Smooth muscle cell (in vitro differentiated cells): ENCODE measurements at regions not wholly inside any gene's neighbourhood (a gene's known extent, or its start where the extent isn't known, plus 50 kb on each side); places are given as distances from the start of the nearest gene placed in this dataset.
"Not testable (repeated sequence)": the region's sequence is repeated elsewhere in the genome, so short reads cannot be mapped to it uniquely, and the experiment has no call there.

Experiments used
- DNase-seq: peaks from one replicate; lab custom pipeline; 2025; ENCODE audit not compliant: unreplicated experiment; lab: John Stamatoyannopoulos, UW
- H2AFZ ChIP-seq: fragments of 200-600 bp; sonication (generic); 2 replicates; pipeline ENCODE4 v1.6.0; 2016; ENCODE audit warnings: antibody characterized with exemption, low read depth, mild to moderate bottlenecking
- H3F3A ChIP-seq: fragments of 200-600 bp; sonication (generic); 2 replicates; pipeline ENCODE4 v1.6.0; 2017; ENCODE audit warnings: antibody characterized with exemption, low read depth
- H3K27ac ChIP-seq: fragments of 200-600 bp; sonication (generic); 2 replicates; pipeline ENCODE4 v1.5.1; 2016; ENCODE audit warnings: low read depth, mild to moderate bottlenecking
- H3K27me3 ChIP-seq: fragments of 200-600 bp; sonication (generic); 2 replicates; pipeline ENCODE4 v1.6.1; 2016; ENCODE audit warnings: low read depth, mild to moderate bottlenecking
- H3K36me3 ChIP-seq: fragments of 200-600 bp; sonication (generic); 2 replicates; pipeline ENCODE4 v1.5.1; 2016; ENCODE audit warnings: low read depth
- H3K4me1 ChIP-seq: fragments of 200-600 bp; sonication (generic); 2 replicates; pipeline ENCODE4 v1.5.1; 2016; ENCODE audit warnings: low read depth
- H3K4me2 ChIP-seq: fragments of 200-600 bp; sonication (generic); 2 replicates; pipeline ENCODE4 v1.6.0; 2016; ENCODE audit warnings: mild to moderate bottlenecking
- H3K4me3 ChIP-seq: fragments of 200-600 bp; sonication (generic); 2 replicates; pipeline ENCODE4 v1.5.1; 2016; ENCODE audit warnings: mild to moderate bottlenecking
- H3K79me2 ChIP-seq: fragments of 200-600 bp; sonication (generic); 2 replicates; pipeline ENCODE4 v1.6.0; 2016; ENCODE audit warnings: low read depth, mild to moderate bottlenecking
- H3K9ac ChIP-seq: fragments of 200-600 bp; sonication (generic); 2 replicates; pipeline ENCODE4 v1.6.0; 2016; ENCODE audit warnings: low read depth
- H3K9me3 ChIP-seq: fragments of 200-600 bp; sonication (generic); replicated peaks from 2 replicates; pipeline ENCODE4 v1.5.1; 2016; ENCODE audit warnings: low read depth
- H4K20me1 ChIP-seq: fragments of 200-600 bp; sonication (generic); 2 replicates; pipeline ENCODE4 v1.6.0; 2016; ENCODE audit warnings: low read depth
- WGBS: methylation state at CpG from one replicate; pipeline ENCODE4 v1.1.7; 2016; ENCODE audit warnings: low lambda C conversion rate; 5-methylcytosine and 5-hydroxymethylcytosine counted together
- TF ChIP-seq, protein P1 (sequence below): fragments of 200-600 bp; sonication (generic); IDR thresholded peaks from 2 replicates; pipeline ENCODE4 v1.5.1; 2017; ENCODE audit warnings: borderline replicate concordance, mild to moderate bottlenecking, antibody characterized with exemption; ENCODE audit not compliant: insufficient read depth, poor library complexity, severe bottlenecking

GRCh38 chr14:37889087-37889486 is 293.7 kb downstream of the TTC6 start:
- no peak overlapping the region for H3K4me3 ChIP-seq
- no peak for DNase-seq
- H3K36me3 ChIP-seq = no peaks in the 10 kb centered on the region
- no peak overlapping the region for H2AFZ ChIP-seq
- 74% methylated on average over 5 of the region's 5 CpGs for whole genome bisulfite sequencing
- no peaks in the 10 kb centered on the region for H3K79me2 ChIP-seq
- no peak overlapping the region for H3K4me2 ChIP-seq
- H4K20me1 ChIP-seq = no peaks in the 10 kb centered on the region
- H3F3A ChIP-seq = no peaks in the 10 kb centered on the region
- no peaks in the 10 kb centered on the region for H3K4me1 ChIP-seq
- H3K27ac ChIP-seq = no peak overlapping the region
- H3K27me3 ChIP-seq = peaks cover 17% of the 10 kb centered on the region
- no peaks in the 10 kb centered on the region for H3K9me3 ChIP-seq
- H3K9ac ChIP-seq = no peak overlapping the region
- TF ChIP-seq, protein P1, sequence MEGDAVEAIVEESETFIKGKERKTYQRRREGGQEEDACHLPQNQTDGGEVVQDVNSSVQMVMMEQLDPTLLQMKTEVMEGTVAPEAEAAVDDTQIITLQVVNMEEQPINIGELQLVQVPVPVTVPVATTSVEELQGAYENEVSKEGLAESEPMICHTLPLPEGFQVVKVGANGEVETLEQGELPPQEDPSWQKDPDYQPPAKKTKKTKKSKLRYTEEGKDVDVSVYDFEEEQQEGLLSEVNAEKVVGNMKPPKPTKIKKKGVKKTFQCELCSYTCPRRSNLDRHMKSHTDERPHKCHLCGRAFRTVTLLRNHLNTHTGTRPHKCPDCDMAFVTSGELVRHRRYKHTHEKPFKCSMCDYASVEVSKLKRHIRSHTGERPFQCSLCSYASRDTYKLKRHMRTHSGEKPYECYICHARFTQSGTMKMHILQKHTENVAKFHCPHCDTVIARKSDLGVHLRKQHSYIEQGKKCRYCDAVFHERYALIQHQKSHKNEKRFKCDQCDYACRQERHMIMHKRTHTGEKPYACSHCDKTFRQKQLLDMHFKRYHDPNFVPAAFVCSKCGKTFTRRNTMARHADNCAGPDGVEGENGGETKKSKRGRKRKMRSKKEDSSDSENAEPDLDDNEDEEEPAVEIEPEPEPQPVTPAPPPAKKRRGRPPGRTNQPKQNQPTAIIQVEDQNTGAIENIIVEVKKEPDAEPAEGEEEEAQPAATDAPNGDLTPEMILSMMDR = no peak

- H3K36me3 ChIP-seq = no peaks in the 10 kb centered on the region
- H3K4me3 ChIP-seq = no peak overlapping the region
- H3K4me2 ChIP-seq = no peak overlapping the region
- no peaks in the 10 kb centered on the region for H3K79me2 ChIP-seq
- 96% methylated on average over 1 of the region's 1 CpG for WGBS
- no peaks in the 10 kb centered on the region for H4K20me1 ChIP-seq
- no peak overlapping the region for H3K9ac ChIP-seq
- TF ChIP-seq, protein P1 = peak; percentile 18
- H3K4me1 ChIP-seq = no peaks in the 10 kb centered on the region
- no peaks in the 10 kb centered on the region for H3F3A ChIP-seq
- DNase-seq = no peak
- H2AFZ ChIP-seq = no peak overlapping the region
- no peak overlapping the region for H3K27ac ChIP-seq
- H3K27me3 ChIP-seq = peaks cover 17% of the 10 kb centered on the region
- H3K9me3 ChIP-seq = no peaks in the 10 kb centered on the region
Measured at GRCh38 chr14:37890095-37890494, 294.7 kb downstream of the TTC6 start.

DNA sequence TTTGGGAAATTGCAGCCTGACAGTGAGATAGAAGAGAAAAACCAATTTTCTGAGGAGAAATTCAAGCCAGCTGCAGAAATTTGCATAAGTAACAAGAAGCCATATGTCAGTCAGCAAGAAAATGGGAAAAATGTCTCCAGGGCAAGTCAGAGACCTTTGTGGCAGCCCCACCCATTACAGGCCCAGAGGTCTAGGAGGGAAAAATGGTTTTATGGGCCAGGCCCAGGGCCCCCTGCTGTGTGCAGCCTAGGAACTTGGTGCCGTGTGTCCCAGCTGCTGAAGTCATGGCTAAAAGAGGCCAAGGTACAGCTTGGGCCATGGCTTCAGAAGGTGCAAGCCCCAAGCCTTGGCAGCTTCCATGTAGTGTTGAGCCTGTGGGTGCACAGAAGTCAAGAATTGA is 296.1 kb downstream of the TTC6 start:
- H2AFZ ChIP-seq, H3K27ac ChIP-seq, H3F3A ChIP-seq, H3K36me3 ChIP-seq, H4K20me1 ChIP-seq, H3K9ac ChIP-seq, H3K4me1 ChIP-seq, DNase-seq, H3K4me3 ChIP-seq, H3K4me2 ChIP-seq, H3K79me2 ChIP-seq, H3K9me3 ChIP-seq: not testable (repeated sequence)
- H3K27me3 ChIP-seq = peaks cover 15% of the 10 kb centered on the region
- 96% methylated on average over 1 of the region's 1 CpG for WGBS

GRCh38 chr14:37894463-37894862 is 299.0 kb downstream of the TTC6 start:
- H3K27ac ChIP-seq = no peak overlapping the region
- no peaks in the 10 kb centered on the region for H3K27me3 ChIP-seq
- no peak overlapping the region for H3K9ac ChIP-seq
- no peaks in the 10 kb centered on the region for H3K36me3 ChIP-seq
- H3K79me2 ChIP-seq = no peaks in the 10 kb centered on the region
- no peaks in the 10 kb centered on the region for H3K9me3 ChIP-seq
- 38% methylated on average over 1 of the region's 1 CpG for WGBS
- H3K4me2 ChIP-seq = no peak overlapping the region
- no peak for DNase-seq
- H3K4me3 ChIP-seq = no peak overlapping the region
- no peak overlapping the region for H2AFZ ChIP-seq
- H3K4me1 ChIP-seq = no peaks in the 10 kb centered on the region
- no peaks in the 10 kb centered on the region for H3F3A ChIP-seq
- no peaks in the 10 kb centered on the region for H4K20me1 ChIP-seq
- TF ChIP-seq, protein P1 = no peak
